ENCODE measurements at regions not wholly inside any gene's neighbourhood (a gene's known extent, or its start where the extent isn't known, plus 50 kb on each side); places are given as distances from the start of the nearest gene placed in this dataset.

DNA sequence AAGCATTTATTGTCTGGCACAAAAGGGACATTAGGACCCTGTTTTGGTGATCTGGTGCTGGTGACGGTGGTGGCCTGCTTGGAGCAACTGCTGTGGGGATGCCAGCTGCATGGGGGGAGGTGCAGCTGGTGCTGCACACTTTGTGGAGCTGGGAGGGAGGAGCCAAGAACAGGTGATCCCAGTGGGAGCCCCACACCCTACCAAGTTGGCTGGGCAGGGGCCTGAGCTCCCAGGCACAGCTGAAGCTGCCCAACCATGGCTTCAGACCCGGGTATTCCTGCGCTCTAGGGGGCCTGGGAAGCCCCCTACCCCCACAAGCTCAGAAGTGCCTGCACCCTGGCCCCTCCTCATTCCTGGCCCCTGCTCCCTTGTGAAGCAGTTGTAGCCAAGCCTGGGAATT is 1512.5 kb downstream of the TECRL start:
- DNase-seq = peak; percentile 41
- intact Hi-C loops (cut with DNase I; ENCODE audit: low total_unique reads) = no loop called here
- TF ChIP-seq POLR2A (IDR thresholded peaks at IDR 0.05) (no peak), POLR2AphosphoS5 (IDR thresholded peaks at IDR 0.05) (no peak)
- TF ChIP-seq, protein P1, sequence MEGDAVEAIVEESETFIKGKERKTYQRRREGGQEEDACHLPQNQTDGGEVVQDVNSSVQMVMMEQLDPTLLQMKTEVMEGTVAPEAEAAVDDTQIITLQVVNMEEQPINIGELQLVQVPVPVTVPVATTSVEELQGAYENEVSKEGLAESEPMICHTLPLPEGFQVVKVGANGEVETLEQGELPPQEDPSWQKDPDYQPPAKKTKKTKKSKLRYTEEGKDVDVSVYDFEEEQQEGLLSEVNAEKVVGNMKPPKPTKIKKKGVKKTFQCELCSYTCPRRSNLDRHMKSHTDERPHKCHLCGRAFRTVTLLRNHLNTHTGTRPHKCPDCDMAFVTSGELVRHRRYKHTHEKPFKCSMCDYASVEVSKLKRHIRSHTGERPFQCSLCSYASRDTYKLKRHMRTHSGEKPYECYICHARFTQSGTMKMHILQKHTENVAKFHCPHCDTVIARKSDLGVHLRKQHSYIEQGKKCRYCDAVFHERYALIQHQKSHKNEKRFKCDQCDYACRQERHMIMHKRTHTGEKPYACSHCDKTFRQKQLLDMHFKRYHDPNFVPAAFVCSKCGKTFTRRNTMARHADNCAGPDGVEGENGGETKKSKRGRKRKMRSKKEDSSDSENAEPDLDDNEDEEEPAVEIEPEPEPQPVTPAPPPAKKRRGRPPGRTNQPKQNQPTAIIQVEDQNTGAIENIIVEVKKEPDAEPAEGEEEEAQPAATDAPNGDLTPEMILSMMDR (IDR thresholded peaks at IDR 0.05 in 8 of 11, conservative IDR thresholded peaks at IDR 0.05 in 3 of 11) = no peak

DNA sequence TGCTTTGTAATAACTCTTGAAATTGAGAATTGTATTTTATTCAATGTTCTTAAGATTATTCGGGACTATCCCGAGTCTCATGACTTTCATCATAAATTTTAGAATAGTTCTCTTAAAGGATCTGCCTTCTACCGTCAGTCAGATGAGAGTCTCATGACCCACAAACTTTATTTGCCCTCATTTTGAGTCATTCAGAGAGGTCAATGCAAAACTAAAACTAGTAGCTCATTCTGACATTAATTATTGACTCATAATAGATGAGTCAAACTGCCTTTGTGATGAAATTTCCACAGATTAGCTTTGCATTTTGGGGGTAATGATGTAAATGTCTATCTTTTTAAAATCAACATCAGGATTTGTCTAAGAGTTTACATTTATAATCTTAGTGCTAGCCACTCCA is 1527.3 kb downstream of the TECRL start:
- WGBS, 5 donors = 83 to 92% (median 90%) methylated on average over 3 of the region's 3 CpGs
- Histone ChIP-seq H3K4me3 (no peak overlapping the region), H3K9me3 (peaks cover 0 to 13% (median 3%) of the 10 kb centered on the region in 8 donors), H3K27me3 (replicated peaks in 1 of 7) (no peaks in the 10 kb centered on the region), H3K4me1 (no peaks in the 10 kb centered on the region), H3K36me3 (no peaks in the 10 kb centered on the region), H3K27ac (no peak overlapping the region)
- intact Hi-C loops (cut with DNase I; ENCODE audit: low total_unique reads) = no loop called here
- TF ChIP-seq POLR2AphosphoS5 (IDR thresholded peaks at IDR 0.05) (no peak), POLR2A (IDR thresholded peaks at IDR 0.05) (no peak)
- TF ChIP-seq, protein P1 (IDR thresholded peaks at IDR 0.05 in 8 of 11, conservative IDR thresholded peaks at IDR 0.05 in 3 of 11) = no peak
- DNase-seq = no peak

More for the DNA sequence above, 1512.5 kb downstream of the TECRL start:
- no peak overlapping the region for H3K4me3 ChIP-seq
- WGBS, 5 donors = 67 to 91% (median 72%) methylated on average over 2 to 3 of the region's 3 CpGs
- H3K4me1 ChIP-seq = no peaks in the 10 kb centered on the region
- H3K9me3 ChIP-seq = peaks cover 0 to 47% (median 24%) of the 10 kb centered on the region in 8 donors
- no peaks in the 10 kb centered on the region for H3K36me3 ChIP-seq
- H3K27me3 ChIP-seq (replicated peaks in 1 of 7) = no peaks in the 10 kb centered on the region
- H3K27ac ChIP-seq = no peak overlapping the region

DNA sequence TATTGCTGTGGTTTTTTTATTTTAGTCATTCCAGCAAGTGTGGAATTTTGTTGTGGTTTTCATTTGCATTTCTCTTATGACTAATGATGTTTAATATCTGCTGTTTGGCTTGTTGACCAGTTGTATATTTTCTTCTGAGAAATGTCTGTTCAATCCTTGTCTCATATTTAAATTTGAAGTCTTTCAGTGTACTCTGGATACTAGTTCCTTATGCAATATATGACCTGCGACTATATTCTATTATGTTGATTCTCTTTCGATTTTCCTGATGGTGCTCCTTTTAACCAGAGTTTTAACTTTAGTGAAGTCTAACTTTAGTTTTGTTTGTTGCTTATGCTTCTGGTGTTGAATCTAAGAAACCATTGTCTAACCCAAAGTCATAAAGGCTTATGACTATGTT is 1528.0 kb downstream of the TECRL start:
- TF ChIP-seq, protein P1 (IDR thresholded peaks at IDR 0.05 in 8 of 11, conservative IDR thresholded peaks at IDR 0.05 in 3 of 11) = no peak
- TF ChIP-seq POLR2A (IDR thresholded peaks at IDR 0.05) = no peak
- no peak for TF ChIP-seq POLR2AphosphoS5 (IDR thresholded peaks at IDR 0.05)
- no peak for DNase-seq
- Histone ChIP-seq H3K27me3 (replicated peaks in 1 of 7) (no peaks in the 10 kb centered on the region), H3K4me3 (no peak overlapping the region), H3K36me3 (no peaks in the 10 kb centered on the region), H3K27ac (no peak overlapping the region), H3K4me1 (no peaks in the 10 kb centered on the region), H3K9me3 (peaks cover 0 to 18% (median 2%) of the 10 kb centered on the region in 8 donors)
- 73 to 88% (median 84%) methylated on average over 2 of the region's 2 CpGs for WGBS, 5 donors
- intact Hi-C loops (cut with DNase I; ENCODE audit: low total_unique reads) = no loop called here

DNA sequence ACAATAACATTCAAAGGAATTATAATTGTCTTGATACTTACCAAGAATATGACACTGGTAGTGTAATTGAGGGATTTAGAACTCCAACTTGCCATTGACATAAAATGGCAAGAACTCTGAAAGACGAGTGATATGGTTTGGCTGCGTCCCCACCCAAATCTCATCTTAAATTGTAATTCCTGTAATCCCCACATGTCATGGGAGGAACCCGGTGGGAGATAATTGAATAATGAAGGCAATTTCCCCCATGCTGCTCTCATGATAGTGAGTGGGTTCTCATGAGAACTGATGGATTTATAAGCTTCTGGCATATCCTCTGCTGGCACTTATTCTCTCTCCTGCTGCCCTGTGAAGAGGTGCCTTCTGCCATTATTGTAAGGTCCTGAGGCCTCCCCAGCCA is 1536.4 kb downstream of the TECRL start:
- Histone ChIP-seq H3K27ac (no peak overlapping the region), H3K36me3 (no peaks in the 10 kb centered on the region), H3K27me3 (replicated peaks in 1 of 7) (no peaks in the 10 kb centered on the region), H3K4me3 (no peak overlapping the region), H3K4me1 (no peaks in the 10 kb centered on the region), H3K9me3 (peaks cover 0 to 30% (median 18%) of the 10 kb centered on the region in 8 donors)
- intact Hi-C loops (cut with DNase I; ENCODE audit: low total_unique reads) = no loop called here
- no peak for DNase-seq
- 83 to 92% (median 89%) methylated on average over 3 of the region's 3 CpGs for WGBS, 5 donors
- TF ChIP-seq POLR2A (IDR thresholded peaks at IDR 0.05) (no peak), POLR2AphosphoS5 (IDR thresholded peaks at IDR 0.05) (no peak)
- TF ChIP-seq, protein P1 (IDR thresholded peaks at IDR 0.05 in 8 of 11, conservative IDR thresholded peaks at IDR 0.05 in 3 of 11) = no peak
